ENCODE measurements at regions not wholly inside any gene's neighbourhood (a gene's known extent, or its start where the extent isn't known, plus 50 kb on each side); places are given as distances from the start of the nearest gene placed in this dataset.

DNA sequence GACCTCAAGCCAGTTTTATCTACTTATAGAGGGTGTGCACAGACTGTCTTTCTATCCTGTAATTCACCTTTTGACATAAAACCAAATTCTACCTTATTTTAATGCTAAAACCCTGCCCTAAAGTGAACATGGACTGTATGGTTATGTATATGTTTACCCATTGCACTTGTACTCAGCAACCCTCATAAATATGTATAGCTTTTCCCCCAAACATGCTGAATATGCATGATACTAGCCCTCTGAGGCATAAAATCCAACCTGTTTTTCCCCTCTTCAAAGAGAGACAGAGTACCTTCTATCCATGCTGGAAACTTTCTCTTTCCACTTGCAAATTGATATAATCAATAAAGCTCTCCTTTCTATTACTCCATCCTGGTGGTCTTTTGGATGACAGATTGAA lies 267.9 kb upstream of the BMP2 start:
- no peak for TF ChIP-seq ZNF138 (CRISPR knock-in tag; conservative IDR thresholded peaks at IDR 0.05)
- TF ChIP-seq NFATC4 (CRISPR knock-in tag; IDR thresholded peaks at IDR 0.05) = no peak
- TF ChIP-seq, protein P1, sequence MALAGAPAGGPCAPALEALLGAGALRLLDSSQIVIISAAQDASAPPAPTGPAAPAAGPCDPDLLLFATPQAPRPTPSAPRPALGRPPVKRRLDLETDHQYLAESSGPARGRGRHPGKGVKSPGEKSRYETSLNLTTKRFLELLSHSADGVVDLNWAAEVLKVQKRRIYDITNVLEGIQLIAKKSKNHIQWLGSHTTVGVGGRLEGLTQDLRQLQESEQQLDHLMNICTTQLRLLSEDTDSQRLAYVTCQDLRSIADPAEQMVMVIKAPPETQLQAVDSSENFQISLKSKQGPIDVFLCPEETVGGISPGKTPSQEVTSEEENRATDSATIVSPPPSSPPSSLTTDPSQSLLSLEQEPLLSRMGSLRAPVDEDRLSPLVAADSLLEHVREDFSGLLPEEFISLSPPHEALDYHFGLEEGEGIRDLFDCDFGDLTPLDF (CRISPR knock-in tag; IDR thresholded peaks at IDR 0.05) = no peak
- no peak for TF ChIP-seq TEAD4 (CRISPR knock-in tag; IDR thresholded peaks at IDR 0.05)
- TF ChIP-seq, protein P2, sequence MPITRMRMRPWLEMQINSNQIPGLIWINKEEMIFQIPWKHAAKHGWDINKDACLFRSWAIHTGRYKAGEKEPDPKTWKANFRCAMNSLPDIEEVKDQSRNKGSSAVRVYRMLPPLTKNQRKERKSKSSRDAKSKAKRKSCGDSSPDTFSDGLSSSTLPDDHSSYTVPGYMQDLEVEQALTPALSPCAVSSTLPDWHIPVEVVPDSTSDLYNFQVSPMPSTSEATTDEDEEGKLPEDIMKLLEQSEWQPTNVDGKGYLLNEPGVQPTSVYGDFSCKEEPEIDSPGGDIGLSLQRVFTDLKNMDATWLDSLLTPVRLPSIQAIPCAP (CRISPR knock-in tag; IDR thresholded peaks at IDR 0.05) = no peak
- TF ChIP-seq, protein P3, sequence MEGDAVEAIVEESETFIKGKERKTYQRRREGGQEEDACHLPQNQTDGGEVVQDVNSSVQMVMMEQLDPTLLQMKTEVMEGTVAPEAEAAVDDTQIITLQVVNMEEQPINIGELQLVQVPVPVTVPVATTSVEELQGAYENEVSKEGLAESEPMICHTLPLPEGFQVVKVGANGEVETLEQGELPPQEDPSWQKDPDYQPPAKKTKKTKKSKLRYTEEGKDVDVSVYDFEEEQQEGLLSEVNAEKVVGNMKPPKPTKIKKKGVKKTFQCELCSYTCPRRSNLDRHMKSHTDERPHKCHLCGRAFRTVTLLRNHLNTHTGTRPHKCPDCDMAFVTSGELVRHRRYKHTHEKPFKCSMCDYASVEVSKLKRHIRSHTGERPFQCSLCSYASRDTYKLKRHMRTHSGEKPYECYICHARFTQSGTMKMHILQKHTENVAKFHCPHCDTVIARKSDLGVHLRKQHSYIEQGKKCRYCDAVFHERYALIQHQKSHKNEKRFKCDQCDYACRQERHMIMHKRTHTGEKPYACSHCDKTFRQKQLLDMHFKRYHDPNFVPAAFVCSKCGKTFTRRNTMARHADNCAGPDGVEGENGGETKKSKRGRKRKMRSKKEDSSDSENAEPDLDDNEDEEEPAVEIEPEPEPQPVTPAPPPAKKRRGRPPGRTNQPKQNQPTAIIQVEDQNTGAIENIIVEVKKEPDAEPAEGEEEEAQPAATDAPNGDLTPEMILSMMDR (IDR thresholded peaks at IDR 0.05) = no peak
- TF ChIP-seq ZNF317 (CRISPR knock-in tag; IDR thresholded peaks at IDR 0.05; ENCODE audit: borderline replicate concordance, low read depth) = no peak
